Smooth muscle cell of the brain vasculature (primary cell): ENCODE measurements at regions not wholly inside any gene's neighbourhood (a gene's known extent, or its start where the extent isn't known, plus 50 kb on each side); places are given as distances from the start of the nearest gene placed in this dataset.
"Not testable (repeated sequence)": the region's sequence is repeated elsewhere in the genome, so short reads cannot be mapped to it uniquely, and the experiment has no call there.

Source experiments
- DNase-seq: peaks from one replicate; pipeline ENCODE4 v3.0.0-alpha.2; 2012; ENCODE audit warnings: low read depth, low spot score

DNA sequence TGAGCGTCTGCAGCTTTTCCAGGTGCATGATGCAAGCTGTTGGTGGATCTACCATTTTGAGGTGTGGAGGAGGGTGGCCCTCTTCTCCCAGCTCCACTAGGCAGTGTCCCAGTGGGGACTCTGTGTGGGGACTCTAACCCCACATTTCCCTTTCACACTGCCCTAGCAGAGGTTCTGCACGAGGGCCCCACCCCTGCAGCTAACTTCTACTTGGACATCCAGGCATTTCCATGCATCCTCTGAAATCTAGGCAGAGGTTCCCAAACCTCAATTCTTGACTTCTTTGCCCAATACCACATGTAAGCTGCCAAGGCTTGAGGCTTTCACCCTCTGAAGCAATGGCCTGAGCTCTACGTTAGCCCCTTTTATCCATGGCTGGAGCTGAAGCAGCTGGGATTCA is 61.4 kb upstream of the HGFAC start:
- DNase-seq = not testable (repeated sequence)

DNA sequence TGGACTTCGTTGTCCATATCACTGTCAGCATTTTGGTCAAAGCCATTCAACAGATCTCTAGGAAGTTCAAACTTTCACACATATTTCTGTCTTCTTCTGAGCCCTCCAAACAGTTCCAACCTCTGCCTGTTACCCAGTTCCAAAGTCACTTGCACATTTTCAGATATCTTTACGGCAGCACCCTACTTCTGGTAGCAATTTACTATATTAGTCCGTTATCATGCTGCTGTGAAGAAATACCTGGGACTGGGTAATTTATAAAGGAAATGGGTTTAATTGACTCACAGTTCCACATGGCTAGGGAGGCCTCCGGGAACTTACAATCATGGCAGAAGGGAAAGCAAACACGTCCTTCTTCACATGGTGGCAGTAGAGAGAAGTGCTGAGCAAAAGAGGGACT is 60.6 kb upstream of the HGFAC start:
- not testable (repeated sequence) for DNase-seq

DNA sequence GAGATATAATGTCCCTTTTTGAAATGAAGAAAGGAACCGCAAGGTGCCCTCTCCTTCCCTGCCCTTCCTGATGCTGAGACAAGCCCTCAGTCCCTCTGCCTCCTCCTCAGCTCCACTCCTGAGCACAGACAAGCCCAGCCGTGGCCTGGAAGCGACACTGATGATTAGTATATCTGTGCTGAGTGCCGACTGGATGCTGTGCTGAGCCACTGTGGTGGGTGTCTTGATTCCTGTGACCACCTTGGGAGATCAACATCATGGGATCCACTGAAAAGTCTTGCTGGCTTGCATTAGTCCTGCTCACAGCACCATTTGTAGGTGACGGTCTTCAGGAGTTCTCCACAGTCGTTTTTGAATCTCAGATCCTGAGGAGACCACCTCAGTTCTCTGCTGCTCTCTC is 59.5 kb upstream of the HGFAC start:
- no peak for DNase-seq

DNA sequence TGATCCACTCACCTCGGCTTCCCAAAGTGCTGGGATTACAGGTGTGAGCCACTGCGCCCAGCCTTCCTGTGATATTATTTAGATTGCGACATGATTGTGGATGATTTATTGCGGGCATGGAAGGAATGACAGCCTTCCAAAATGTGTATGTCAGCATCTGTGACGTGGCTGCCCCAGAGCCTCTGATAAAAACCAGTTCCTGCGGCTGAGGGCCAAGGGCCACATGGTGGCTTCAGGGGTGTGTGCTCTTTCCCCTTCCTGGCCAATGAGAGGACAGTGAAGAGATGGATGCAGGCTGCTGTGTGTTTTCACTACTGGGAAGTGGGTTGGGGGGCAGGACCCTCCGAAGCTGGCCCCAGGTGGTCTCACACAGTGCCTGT is 57.4 kb upstream of the HGFAC start:
- DNase-seq = no peak

DNA sequence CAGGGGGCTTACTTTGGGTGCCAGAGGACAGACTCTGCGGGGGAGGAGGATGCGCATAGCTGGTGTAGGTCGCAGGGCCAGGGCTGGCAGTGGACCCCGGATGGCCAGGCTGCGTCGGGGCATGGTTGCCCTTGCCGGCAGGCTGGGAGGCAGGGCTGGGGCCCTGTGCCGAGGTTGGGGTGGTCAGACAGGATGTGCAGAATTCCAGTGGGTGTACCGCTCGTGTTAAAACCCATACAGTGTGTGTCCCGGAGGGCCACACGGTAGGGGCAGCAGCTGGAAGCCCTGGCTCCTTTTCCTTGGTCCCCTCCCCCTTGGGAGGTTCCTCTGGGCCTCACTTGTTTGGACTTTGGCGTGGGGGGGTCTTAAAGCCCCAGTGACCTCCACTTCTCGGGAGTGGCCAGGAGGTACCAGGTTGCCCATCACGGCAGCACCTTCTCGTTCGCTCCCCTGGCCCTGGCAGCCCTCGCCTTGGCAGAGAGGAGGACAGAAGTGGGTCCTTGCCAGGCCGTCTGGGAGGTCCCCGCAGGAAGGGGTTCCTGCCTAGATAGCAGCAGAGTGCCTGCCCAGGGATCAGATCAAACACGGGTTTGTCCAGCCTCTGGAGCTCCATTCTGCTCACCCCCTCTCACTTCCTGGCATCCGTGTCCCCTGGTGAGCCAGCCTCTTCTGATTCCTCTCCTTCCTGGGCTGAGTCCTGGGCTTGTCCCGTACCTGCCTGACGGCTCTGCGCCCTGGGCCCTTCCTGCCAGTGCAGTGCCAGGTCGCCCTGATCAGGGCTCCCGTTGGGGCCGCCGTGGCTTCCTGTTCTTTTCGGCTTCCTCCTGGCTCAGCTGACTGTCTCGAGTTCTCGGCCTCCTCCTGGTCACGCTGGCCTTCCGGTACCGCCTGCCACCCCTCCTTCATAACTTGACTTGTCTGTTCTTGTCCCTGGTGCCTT is 56.7 kb upstream of the HGFAC start:
- no peak for DNase-seq

DNA sequence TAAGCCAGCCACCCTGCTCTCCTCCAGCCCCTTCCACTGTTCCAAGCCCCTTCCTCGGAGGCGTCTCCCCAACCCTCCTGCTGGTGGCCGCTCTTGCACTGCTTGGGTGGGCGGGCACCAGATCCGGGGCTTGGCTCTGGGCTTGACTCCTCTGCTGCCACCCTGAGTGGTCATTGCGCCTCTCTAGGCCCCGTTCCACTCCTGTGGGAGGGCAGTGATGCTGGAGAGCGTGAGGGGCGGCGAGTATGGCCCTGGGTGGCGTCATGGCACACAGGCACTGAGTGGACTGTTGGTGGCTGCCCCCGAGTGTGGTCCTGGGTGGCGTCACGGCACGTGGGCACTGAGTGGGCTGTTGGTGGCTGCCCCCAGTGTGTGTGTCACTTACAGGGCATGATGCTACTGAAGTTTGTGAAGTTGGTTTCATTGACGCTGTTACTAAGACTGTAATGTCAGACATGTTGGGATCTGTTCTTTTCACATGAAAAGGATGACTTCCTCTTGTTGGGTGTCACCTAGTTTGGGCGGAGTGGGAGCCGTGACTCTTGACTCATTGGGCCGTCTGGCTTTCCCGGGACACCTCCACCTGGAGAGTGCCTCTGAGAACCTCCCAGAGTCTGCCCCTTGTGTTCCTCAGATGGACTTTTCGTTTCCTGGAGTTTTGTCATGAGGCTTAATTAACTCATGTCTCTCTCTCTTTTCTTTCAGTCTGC is 55.9 kb upstream of the HGFAC start:
- no peak for DNase-seq

DNA sequence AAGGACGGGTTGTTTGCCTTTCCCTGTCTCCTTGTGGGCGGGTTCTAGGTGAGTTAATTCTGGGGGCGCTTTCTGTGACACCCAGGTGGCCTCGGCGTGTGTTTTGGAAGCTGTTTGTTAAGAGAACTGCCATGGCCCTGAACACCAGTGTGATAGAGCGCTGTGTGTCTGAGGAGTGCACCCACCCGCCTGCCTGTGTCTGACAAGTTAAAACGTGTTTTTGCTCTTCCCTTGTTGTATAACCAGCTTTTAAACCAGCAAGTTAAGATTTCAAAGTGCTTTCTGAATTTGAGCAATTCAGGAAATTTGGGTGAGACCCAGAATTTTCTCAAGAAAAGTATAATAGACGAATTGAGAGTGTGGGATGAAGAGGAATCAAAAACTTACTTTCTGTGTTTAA is 55.2 kb upstream of the HGFAC start:
- DNase-seq = no peak

DNA sequence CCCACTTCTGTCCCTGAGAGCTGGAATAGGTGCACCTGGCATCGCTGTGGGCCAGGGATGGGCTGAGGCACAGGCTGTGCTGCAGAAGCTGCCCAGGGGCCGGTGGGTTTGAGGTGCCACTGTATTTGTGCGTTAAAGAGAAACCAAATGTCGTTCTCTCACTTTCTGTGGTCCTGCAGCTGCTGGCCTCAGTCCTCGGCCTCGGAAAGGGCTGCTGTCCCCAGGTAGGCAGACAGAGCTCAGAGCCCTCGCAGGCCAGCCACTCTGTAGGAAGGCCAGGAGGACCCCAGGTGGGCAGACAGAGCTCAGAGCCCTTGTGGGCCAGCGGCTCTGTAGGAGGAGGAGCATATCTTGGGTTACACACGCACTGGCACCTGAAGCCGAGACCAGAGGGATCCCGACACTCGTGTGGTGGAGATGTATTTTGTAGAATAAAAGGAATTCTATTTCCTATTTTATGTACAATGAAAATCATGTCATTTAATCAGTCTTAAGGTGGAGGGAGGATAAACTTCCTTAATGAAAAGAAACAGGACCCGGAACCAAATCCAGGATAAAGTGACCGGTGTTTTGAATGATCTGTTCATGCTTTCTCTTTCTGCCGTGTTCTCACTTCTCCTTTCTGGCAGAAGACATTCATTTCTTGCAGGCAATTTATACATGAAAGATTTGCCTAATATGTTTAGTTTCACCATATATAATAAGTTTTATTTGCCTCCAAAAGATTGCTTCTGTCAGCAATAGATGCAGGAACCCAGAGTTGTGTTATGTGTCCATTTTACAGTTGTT is 54.4 kb upstream of the HGFAC start:
- no peak for DNase-seq

DNA sequence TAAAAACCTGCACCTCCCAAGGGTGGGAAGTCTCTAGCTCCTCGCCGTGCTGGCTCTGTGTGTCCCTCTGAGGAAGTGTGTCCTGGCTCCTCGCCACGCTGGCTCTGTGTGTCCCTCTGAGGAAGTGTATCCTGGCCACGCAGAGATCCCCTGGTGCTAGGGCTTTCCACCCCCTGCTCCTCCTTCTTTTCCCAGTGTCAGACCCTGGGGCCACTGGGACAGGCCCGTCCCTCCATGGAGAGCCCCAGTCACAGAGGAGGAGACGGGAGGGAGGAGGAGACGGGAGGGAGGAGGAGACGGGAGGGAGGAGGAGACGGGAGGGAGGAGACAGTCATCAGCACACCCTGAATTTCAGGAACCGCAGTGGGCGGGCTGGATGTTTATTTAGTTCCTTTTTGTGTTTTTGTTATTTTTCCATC is 53.8 kb upstream of the HGFAC start:
- DNase-seq = no peak

DNA sequence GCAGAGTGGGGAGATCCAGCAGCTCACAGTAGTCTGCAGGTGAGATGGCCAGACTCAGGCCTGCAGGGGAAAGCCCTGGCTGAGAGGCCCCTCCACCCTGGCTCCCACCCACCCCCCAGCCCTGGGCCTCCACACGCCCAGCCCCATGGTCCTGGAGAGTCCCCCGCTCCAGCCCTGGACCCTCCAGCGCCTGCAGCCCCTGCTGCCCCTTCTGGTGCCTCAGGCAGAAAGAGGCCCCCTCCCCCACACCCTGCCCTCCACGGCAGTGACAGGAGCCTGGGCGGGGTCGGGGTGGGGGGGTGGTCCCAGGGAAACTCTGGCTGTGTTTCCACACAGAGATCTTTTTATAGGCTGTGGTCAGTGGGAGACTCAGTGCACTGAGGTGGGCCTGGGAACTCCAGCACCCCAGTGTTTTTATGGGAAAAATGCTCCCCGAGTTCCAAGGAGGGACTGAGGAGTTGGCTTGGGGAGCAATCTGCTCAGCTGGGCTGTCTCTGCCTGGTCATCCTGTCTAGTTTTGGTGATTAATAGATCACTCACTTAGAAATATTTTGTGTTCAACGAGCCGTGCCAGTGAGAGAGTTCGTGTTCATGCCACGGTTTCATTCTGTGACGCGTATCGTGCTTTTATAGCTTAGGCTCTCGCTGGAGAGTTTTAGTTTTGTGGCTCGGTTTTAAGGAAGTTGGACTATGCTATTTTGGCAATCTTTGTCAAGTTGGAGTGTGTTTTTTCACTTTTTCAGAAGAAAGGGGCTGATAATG is 53.1 kb upstream of the HGFAC start:
- DNase-seq = no peak

DNA sequence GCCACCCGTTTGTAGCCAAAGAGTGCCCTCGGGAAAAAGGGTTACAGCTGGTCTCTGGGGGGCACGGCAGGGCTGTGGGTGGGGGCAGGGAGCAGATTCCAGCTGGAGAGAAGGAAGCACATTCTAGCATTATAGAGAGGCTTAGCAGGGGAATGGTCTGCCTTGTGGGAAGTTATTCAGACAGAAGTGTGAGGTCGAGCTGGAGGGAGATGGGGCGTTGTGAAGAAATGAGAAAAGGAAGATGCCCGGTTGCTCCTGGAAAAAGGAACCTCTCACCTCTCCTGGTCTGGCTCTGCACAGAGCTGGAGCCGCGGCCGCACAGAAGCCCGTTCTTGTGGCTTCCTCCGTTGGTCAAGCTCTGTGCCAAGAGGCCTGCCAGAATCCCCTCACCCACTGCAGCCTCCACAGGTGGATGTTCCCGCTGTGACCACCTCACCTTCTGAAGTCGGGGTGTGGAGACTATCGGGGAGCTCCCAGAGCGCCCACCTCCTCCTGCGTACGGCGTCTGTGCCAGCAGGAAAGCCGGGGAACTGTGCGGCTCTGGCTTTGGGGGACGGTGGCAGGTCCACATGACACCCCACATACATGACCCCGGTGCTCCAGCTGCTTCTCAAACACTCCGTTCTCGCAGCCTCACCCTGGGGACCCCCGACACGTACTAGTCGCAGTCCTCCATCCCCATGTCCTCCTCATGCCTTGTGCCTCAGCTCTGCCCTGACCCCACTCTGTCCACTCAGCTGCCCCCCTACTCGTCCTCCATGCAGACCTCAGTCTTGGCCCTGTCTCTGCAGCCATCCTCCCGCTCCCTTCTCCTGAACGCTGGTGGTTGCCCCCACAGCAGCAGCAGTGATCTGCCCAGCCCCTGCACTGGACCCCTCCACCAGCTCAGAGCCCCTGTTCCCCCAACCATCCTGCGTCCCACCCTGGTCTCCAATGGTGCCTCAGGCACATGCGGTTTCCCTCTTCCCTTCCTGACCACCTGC is 52.2 kb upstream of the HGFAC start:
- DNase-seq = no peak

DNA sequence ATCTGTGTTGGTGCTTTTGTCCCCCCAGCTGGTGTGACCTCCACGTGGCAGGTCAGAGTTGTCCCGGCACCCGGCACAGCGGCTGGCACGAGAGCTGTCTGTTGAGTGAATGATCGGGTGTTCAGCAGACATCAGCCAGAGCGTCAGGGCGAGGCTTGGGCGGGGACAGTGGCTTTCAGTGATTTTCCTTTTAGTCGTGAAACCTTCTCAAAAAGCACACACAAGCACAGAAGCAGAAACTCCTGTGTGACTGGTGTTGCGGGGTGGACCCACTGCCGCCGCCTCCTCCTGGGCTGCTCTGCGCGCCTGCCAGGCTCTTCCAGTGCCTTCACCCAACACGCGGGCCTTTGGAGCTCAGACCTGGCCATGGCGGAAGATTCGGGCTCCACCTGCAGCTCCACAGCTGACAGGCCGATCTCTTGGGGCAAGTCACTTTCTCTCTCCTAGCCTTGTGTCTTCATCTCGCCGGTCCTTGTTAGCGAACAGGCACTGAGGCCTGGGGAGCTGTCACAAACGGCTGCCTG is 51.4 kb upstream of the HGFAC start:
- no peak for DNase-seq

DNA sequence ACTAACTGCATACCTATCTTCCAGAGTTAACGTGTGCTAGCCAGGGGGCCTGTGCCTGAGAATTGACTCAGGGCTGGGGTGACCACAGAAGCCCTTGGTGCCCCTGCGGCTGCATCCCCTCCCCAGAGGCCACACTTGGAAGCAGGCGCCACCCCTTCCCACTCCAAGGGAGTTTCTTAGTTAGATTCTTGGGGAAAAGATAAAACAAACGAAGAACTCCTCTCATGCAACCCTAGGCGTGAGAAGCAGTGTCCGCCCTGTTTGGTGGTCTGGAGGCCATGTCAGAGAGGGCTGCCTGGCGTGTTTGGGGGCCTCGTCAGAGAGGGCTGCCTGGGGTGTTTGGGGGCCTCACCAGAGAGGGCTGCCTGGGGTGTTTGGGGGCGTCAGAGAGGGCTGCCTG is 50.3 kb upstream of the HGFAC start:
- no peak for DNase-seq
